Vagina (tissue), 2 donors: ENCODE measurements at regions not wholly inside any gene's neighbourhood (a gene's known extent, or its start where the extent isn't known, plus 50 kb on each side); places are given as distances from the start of the nearest gene placed in this dataset.

Source experiments
- DNase-seq, 2 donors: peaks; one replicate each; pipeline ENCODE4 v3.0.0-alpha.2; 2017; ENCODE audit errors: extremely low spot score in 2 of 2
- H3K27ac ChIP-seq: fragments of 200-600 bp; sonication (generic); one replicate; pipeline ENCODE4 v1.5.1; 2019
- H3K27me3 ChIP-seq: fragments of 200-600 bp; sonication (generic); one replicate; pipeline ENCODE4 v1.5.1; 2019
- H3K36me3 ChIP-seq, 2 donors: fragments of 200-600 bp; sonication (generic); one replicate each; pipeline ENCODE4 v1.5.1; 2017 to 2019
- H3K4me1 ChIP-seq: fragments of 200-600 bp; sonication (generic); one replicate; pipeline ENCODE4 v1.5.1; 2019
- H3K4me3 ChIP-seq, 2 donors: fragments of 200-600 bp; sonication (generic); 1 replicate in 1 of 2; 2 replicates in 1 of 2; pipeline ENCODE4 v1.5.1; 2016 to 2019
- H3K9me3 ChIP-seq: fragments of 200-600 bp; sonication (generic); one replicate; pipeline ENCODE4 v1.5.1; 2019
- POLR2A ChIP-seq, 2 donors: fragments of 450-650 bp; IDR thresholded peaks; one replicate each; pipeline ENCODE4 v1.6.1; 2017; ENCODE audit warnings: antibody characterized with exemption in 2 of 2, mild to moderate bottlenecking in 2 of 2, moderate library complexity in 2 of 2
- POLR2AphosphoS5 ChIP-seq, 2 donors: sonication (generic); formaldehyde crosslinking; IDR thresholded peaks; one replicate each; pipeline ENCODE4 v1.9.0; 2017; ENCODE audit warnings: antibody characterized with exemption in 2 of 2, mild to moderate bottlenecking in 2 of 2, low read depth in 1 of 2; ENCODE audit not compliant: insufficient read depth in 1 of 2
- intact Hi-C: fragments of 100-400 bp; cut with DNase I; formaldehyde crosslinking; loops from one replicate; pipeline ENCODE4 v1.15.1; 2023
- TF ChIP-seq, protein P1 (sequence below), 3 experiments: fragments of 450-650 bp in 2 of 3; fragments of 200-600 bp in 1 of 3; sonication (generic) in 1 of 3; IDR thresholded peaks; one replicate each; pipeline ENCODE4 v1.5.1; 2017 to 2019; ENCODE audit warnings: antibody characterized with exemption in 3 of 3, mild to moderate bottlenecking in 2 of 3, moderate library complexity in 2 of 3

DNA sequence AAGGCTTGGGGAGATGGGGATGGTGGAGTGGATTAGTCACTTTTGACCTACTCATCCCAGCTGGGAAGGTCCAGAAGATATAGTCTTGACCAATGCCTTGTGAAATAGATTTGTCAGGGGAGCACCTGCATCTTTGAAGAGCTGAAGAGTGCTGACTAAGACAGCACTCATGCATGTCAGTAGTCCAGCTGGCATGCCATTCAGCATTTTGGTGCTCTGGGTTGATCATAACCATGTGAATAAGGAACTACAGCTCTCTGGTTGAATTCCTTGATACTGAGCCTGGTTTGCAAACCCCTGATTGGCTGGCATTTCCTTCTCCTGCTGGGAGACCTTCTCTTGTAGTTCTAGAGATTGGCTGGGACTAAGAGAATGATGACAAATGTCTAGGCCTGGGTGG, 106.8 kb upstream of the ALX4 start:
- Histone ChIP-seq H3K4me3 (no peak overlapping the region), H3K4me1 (no peaks in the 10 kb centered on the region), H3K27ac (no peak overlapping the region), H3K9me3 (no peaks in the 10 kb centered on the region), H3K27me3 (no peaks in the 10 kb centered on the region), H3K36me3 (no peaks in the 10 kb centered on the region)
- no peak for DNase-seq
- TF ChIP-seq, protein P1, sequence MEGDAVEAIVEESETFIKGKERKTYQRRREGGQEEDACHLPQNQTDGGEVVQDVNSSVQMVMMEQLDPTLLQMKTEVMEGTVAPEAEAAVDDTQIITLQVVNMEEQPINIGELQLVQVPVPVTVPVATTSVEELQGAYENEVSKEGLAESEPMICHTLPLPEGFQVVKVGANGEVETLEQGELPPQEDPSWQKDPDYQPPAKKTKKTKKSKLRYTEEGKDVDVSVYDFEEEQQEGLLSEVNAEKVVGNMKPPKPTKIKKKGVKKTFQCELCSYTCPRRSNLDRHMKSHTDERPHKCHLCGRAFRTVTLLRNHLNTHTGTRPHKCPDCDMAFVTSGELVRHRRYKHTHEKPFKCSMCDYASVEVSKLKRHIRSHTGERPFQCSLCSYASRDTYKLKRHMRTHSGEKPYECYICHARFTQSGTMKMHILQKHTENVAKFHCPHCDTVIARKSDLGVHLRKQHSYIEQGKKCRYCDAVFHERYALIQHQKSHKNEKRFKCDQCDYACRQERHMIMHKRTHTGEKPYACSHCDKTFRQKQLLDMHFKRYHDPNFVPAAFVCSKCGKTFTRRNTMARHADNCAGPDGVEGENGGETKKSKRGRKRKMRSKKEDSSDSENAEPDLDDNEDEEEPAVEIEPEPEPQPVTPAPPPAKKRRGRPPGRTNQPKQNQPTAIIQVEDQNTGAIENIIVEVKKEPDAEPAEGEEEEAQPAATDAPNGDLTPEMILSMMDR (IDR thresholded peaks at IDR 0.05), result no peak
- TF ChIP-seq POLR2AphosphoS5 (IDR thresholded peaks at IDR 0.05; ENCODE audit: insufficient read depth in 1 of 2, low read depth in 1 of 2) (no peak), POLR2A (IDR thresholded peaks at IDR 0.05) (no peak)
- intact Hi-C loops, result no loop called here

DNA sequence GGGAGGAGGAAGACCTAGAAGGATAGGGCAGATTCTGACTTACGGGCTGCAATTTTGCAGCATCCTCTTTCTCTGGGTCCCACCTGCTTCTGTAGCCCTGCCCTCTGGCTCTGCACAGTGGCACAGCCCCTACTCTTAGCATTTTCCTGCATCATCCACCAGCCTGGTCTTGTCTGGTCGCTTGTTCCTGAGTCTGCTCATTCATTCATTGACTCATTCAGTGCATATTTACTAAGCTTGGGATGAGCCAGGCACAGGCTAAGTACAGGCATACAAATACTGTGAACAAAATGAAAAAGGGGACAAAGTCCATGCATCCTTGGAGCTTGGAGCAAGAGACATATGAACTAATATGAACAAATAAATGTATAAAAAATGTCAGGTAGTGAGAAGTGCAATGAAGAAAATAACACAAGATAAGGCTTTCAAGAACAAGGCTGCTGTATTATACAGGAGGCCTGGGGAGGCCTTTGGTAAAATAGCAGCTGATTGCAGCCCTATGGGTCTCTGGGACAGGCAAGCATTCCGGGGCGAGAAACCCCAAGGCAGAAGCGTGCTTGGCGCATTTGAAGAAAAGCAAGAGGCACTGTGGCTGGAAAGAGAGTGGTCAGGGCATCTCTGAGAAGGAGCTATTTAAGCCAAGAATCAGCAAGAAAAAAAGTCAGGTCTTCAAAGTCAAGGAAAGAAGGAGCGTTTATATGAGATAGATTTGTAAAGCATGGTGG, 108.0 kb upstream of the ALX4 start:
- Histone ChIP-seq H3K9me3 (no peaks in the 10 kb centered on the region), H3K27me3 (no peaks in the 10 kb centered on the region), H3K4me3 (no peak overlapping the region), H3K27ac (no peak overlapping the region), H3K4me1 (no peaks in the 10 kb centered on the region), H3K36me3 (no peaks in the 10 kb centered on the region)
- TF ChIP-seq, protein P1 (IDR thresholded peaks at IDR 0.05), result no peak
- TF ChIP-seq POLR2A (IDR thresholded peaks at IDR 0.05) (no peak), POLR2AphosphoS5 (IDR thresholded peaks at IDR 0.05; ENCODE audit: insufficient read depth in 1 of 2, low read depth in 1 of 2) (no peak)
- DNase-seq, result no peak
- intact Hi-C loops, result no loop called here

DNA sequence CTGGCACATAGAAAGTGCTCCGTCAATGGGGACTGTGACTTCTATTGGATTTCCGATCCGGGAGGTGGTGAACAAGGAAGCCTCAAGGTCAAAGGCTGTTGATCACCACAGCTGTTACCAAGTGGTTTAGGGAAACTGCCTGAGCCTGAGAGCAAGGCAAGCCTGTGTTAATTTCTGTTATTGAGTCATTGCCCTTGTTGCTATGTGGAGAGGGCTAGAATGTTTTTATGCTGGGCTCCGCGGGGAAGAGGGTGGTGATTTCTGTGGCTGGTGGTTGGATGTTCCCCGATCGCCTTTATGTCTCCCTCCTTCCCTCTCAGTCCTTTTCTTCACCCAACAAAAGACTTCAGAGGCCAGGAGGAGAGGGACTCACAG, 108.5 kb upstream of the ALX4 start:
- no peaks in the 10 kb centered on the region for H3K4me1 ChIP-seq
- no peaks in the 10 kb centered on the region for H3K27me3 ChIP-seq
- no peak overlapping the region for H3K27ac ChIP-seq
- no peak for DNase-seq
- H3K36me3 ChIP-seq, result no peaks in the 10 kb centered on the region
- no peaks in the 10 kb centered on the region for H3K9me3 ChIP-seq
- TF ChIP-seq, protein P1 (IDR thresholded peaks at IDR 0.05), result no peak
- TF ChIP-seq POLR2AphosphoS5 (IDR thresholded peaks at IDR 0.05; ENCODE audit: insufficient read depth in 1 of 2, low read depth in 1 of 2) (no peak), POLR2A (IDR thresholded peaks at IDR 0.05) (no peak)
- intact Hi-C loops, result no loop called here
- no peak overlapping the region for H3K4me3 ChIP-seq

DNA sequence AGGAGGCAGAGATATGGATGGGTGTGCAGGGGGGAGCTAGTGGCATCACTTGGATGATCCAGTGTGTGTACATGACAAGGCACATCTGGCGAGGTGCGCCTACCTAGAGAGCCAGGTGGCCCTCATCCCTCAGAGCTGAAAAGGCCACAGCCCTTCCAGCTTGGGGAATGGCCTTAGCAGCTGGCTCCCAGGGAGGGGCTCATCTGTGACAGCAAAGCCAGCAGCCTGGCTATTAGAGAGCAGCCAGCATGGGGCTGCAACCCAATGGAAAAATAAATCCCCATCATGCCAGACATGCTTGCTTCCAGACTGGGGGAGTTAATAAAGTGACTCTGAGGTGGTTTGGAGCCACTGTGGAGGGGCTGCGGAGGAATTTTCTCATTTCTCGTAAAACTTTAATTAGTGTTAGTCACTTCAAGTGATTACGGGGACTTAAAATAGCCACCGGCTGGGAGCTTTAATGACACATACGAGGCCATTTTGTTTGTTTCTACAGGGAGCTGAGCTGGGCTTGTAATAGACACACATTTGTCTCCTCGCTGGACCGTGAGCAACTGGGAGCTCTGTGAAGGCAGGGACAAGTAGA, 111.2 kb upstream of the ALX4 start:
- TF ChIP-seq, protein P1 (IDR thresholded peaks at IDR 0.05), result no peak
- no peak overlapping the region for H3K4me3 ChIP-seq
- H3K27me3 ChIP-seq, result no peaks in the 10 kb centered on the region
- H3K9me3 ChIP-seq, result no peaks in the 10 kb centered on the region
- no peaks in the 10 kb centered on the region for H3K4me1 ChIP-seq
- H3K36me3 ChIP-seq, result no peaks in the 10 kb centered on the region
- intact Hi-C loops, result no loop called here
- no peak overlapping the region for H3K27ac ChIP-seq
- no peak for DNase-seq

DNA sequence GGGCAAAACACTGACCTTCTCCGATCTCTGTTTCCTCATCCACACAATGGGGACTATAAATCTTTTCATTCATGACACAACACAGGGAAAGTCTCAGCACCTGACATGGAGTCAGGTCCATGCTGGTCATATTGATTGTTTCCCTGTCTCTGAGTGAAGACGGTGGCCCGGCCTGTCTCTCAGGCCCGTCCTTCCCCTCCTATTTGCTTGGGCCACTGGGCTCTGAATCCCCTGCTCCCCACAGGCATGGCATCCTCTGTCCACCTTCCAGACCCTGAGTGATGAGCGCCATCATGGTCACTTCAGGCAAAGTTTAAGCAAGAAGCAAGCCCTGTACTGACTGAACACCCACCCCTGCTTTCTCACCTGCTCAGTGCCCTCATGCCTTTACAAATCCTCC, 113.3 kb upstream of the ALX4 start:
- intact Hi-C loops, result no loop called here
- no peaks in the 10 kb centered on the region for H3K27me3 ChIP-seq
- H3K9me3 ChIP-seq, result no peaks in the 10 kb centered on the region

More for the DNA sequence above, 113.3 kb upstream of the ALX4 start:
- no peak for DNase-seq
- TF ChIP-seq POLR2A (IDR thresholded peaks at IDR 0.05) (no peak), POLR2AphosphoS5 (IDR thresholded peaks at IDR 0.05; ENCODE audit: insufficient read depth in 1 of 2, low read depth in 1 of 2) (no peak)
- TF ChIP-seq, protein P1 (IDR thresholded peaks at IDR 0.05), result no peak
- no peaks in the 10 kb centered on the region for H3K4me1 ChIP-seq
- no peaks in the 10 kb centered on the region for H3K36me3 ChIP-seq
- H3K4me3 ChIP-seq, result no peak overlapping the region
- no peak overlapping the region for H3K27ac ChIP-seq
